IPS-18a (cell line): ENCODE measurements at regions not wholly inside any gene's neighbourhood (a gene's known extent, or its start where the extent isn't known, plus 50 kb on each side); places are given as distances from the start of the nearest gene placed in this dataset.

ENCODE experiments used
- H3K27ac ChIP-seq: one replicate; pipeline ENCODE4 v1.5.1; 2013; ENCODE audit warnings: low read length
- H3K27me3 ChIP-seq: one replicate; pipeline ENCODE4 v1.6.1; 2013; ENCODE audit warnings: mild to moderate bottlenecking, low read length; ENCODE audit not compliant: control insufficient read depth, insufficient read depth
- H3K36me3 ChIP-seq: one replicate; pipeline ENCODE4 v1.6.1; 2013; ENCODE audit warnings: low read depth, low read length; ENCODE audit not compliant: control insufficient read depth
- H3K4me1 ChIP-seq: one replicate; pipeline ENCODE4 v1.6.1; 2013; ENCODE audit warnings: low read depth, low read length; ENCODE audit not compliant: control insufficient read depth
- H3K4me3 ChIP-seq: one replicate; pipeline ENCODE4 v1.5.1; 2013; ENCODE audit warnings: low read length
- H3K9ac ChIP-seq: one replicate; pipeline ENCODE4 v1.6.1; 2013; ENCODE audit warnings: mild to moderate bottlenecking, low read length, moderate library complexity
- H3K9me3 ChIP-seq: one replicate; pipeline ENCODE4 v1.6.1; 2013; ENCODE audit warnings: low read depth, low read length; ENCODE audit not compliant: control insufficient read depth

GRCh38 chr4:31125061-31125460 lies 404.9 kb downstream of the PCDH7 start:
- H3K27ac ChIP-seq, result no peak overlapping the region
- H3K36me3 ChIP-seq, result no peaks in the 10 kb centered on the region
- H3K27me3 ChIP-seq, result no peaks in the 10 kb centered on the region
- no peak overlapping the region for H3K4me3 ChIP-seq
- no peak overlapping the region for H3K9ac ChIP-seq
- peaks cover 10% of the 10 kb centered on the region for H3K4me1 ChIP-seq
- no peaks in the 10 kb centered on the region for H3K9me3 ChIP-seq

- Histone ChIP-seq H3K9me3 (no peaks in the 10 kb centered on the region), H3K9ac (no peak overlapping the region), H3K27me3 (no peaks in the 10 kb centered on the region), H3K4me3 (no peak overlapping the region), H3K36me3 (no peaks in the 10 kb centered on the region), H3K27ac (no peak overlapping the region), H3K4me1 (peaks cover 10% of the 10 kb centered on the region)
Measured at GRCh38 chr4:31125496-31125895, 405.3 kb downstream of the PCDH7 start.

- H3K27ac ChIP-seq, result no peak overlapping the region
- H3K27me3 ChIP-seq, result no peaks in the 10 kb centered on the region
- H3K9me3 ChIP-seq, result no peaks in the 10 kb centered on the region
Measured at GRCh38 chr4:31126881-31127398, 406.8 kb downstream of the PCDH7 start.

GRCh38 chr4:31130930-31131329 lies 410.8 kb downstream of the PCDH7 start:
- Histone ChIP-seq H3K9ac (no peak overlapping the region), H3K27me3 (no peaks in the 10 kb centered on the region), H3K4me3 (no peak overlapping the region), H3K27ac (no peak overlapping the region), H3K4me1 (peaks cover 3% of the 10 kb centered on the region), H3K36me3 (no peaks in the 10 kb centered on the region), H3K9me3 (no peaks in the 10 kb centered on the region)

More at GRCh38 chr4:31126881-31127398, 406.8 kb downstream of the PCDH7 start:
- Histone ChIP-seq H3K4me1 (peaks cover 9% of the 10 kb centered on the region), H3K36me3 (no peaks in the 10 kb centered on the region), H3K9ac (no peak overlapping the region), H3K4me3 (no peak overlapping the region)

- Histone ChIP-seq H3K27ac (no peak overlapping the region), H3K9ac (no peak overlapping the region), H3K36me3 (no peaks in the 10 kb centered on the region), H3K9me3 (no peaks in the 10 kb centered on the region), H3K4me1 (peaks cover 3% of the 10 kb centered on the region), H3K27me3 (no peaks in the 10 kb centered on the region), H3K4me3 (no peak overlapping the region)
Measured at GRCh38 chr4:31134720-31135119, 414.6 kb downstream of the PCDH7 start.

GRCh38 chr4:31139767-31140166 lies 419.6 kb downstream of the PCDH7 start:
- no peaks in the 10 kb centered on the region for H3K9me3 ChIP-seq
- H3K4me3 ChIP-seq, result no peak overlapping the region
- H3K9ac ChIP-seq, result no peak overlapping the region
- H3K4me1 ChIP-seq, result no peaks in the 10 kb centered on the region
- H3K27ac ChIP-seq, result no peak overlapping the region
- no peaks in the 10 kb centered on the region for H3K27me3 ChIP-seq
- H3K36me3 ChIP-seq, result no peaks in the 10 kb centered on the region

- no peak overlapping the region for H3K4me3 ChIP-seq
- no peak overlapping the region for H3K9ac ChIP-seq
- H3K27me3 ChIP-seq, result no peaks in the 10 kb centered on the region
- no peaks in the 10 kb centered on the region for H3K9me3 ChIP-seq
- no peaks in the 10 kb centered on the region for H3K4me1 ChIP-seq
- no peak overlapping the region for H3K27ac ChIP-seq
- no peaks in the 10 kb centered on the region for H3K36me3 ChIP-seq
Measured at GRCh38 chr4:31141095-31141831, 421.1 kb downstream of the PCDH7 start.

- no peaks in the 10 kb centered on the region for H3K27me3 ChIP-seq
- H3K4me1 ChIP-seq, result no peaks in the 10 kb centered on the region
- H3K9me3 ChIP-seq, result no peaks in the 10 kb centered on the region
- H3K27ac ChIP-seq, result no peak overlapping the region
- H3K36me3 ChIP-seq, result no peaks in the 10 kb centered on the region
- no peak overlapping the region for H3K4me3 ChIP-seq
- H3K9ac ChIP-seq, result no peak overlapping the region
Measured at GRCh38 chr4:31141832-31142142, 421.6 kb downstream of the PCDH7 start.

GRCh38 chr4:31146366-31146765 lies 426.2 kb downstream of the PCDH7 start:
- no peaks in the 10 kb centered on the region for H3K9me3 ChIP-seq
- H3K9ac ChIP-seq, result no peak overlapping the region
- H3K4me3 ChIP-seq, result no peak overlapping the region
- no peaks in the 10 kb centered on the region for H3K36me3 ChIP-seq
- no peak overlapping the region for H3K27ac ChIP-seq
- no peaks in the 10 kb centered on the region for H3K27me3 ChIP-seq
- peaks cover 12% of the 10 kb centered on the region for H3K4me1 ChIP-seq

GRCh38 chr4:31148990-31149389 lies 428.8 kb downstream of the PCDH7 start:
- Histone ChIP-seq H3K9ac (no peak overlapping the region), H3K9me3 (no peaks in the 10 kb centered on the region), H3K36me3 (no peaks in the 10 kb centered on the region), H3K4me1 (peaks cover 12% of the 10 kb centered on the region), H3K4me3 (peak overlapping the region; percentile 21), H3K27ac (no peak overlapping the region), H3K27me3 (no peaks in the 10 kb centered on the region)

GRCh38 chr4:31156221-31156620 lies 436.1 kb downstream of the PCDH7 start:
- Histone ChIP-seq H3K4me1 (peaks cover 6% of the 10 kb centered on the region), H3K9me3 (no peaks in the 10 kb centered on the region), H3K27me3 (no peaks in the 10 kb centered on the region), H3K4me3 (no peak overlapping the region), H3K9ac (no peak overlapping the region), H3K36me3 (no peaks in the 10 kb centered on the region), H3K27ac (no peak overlapping the region)

- no peak overlapping the region for H3K9ac ChIP-seq
- no peaks in the 10 kb centered on the region for H3K36me3 ChIP-seq
- H3K4me1 ChIP-seq, result peaks cover 6% of the 10 kb centered on the region
- H3K9me3 ChIP-seq, result no peaks in the 10 kb centered on the region
- no peak overlapping the region for H3K27ac ChIP-seq
- H3K27me3 ChIP-seq, result no peaks in the 10 kb centered on the region
- H3K4me3 ChIP-seq, result no peak overlapping the region
Measured at GRCh38 chr4:31160146-31160545, 440.0 kb downstream of the PCDH7 start.
